Hematopoietic multipotent progenitor cell (in vitro differentiated cells): ENCODE measurements at regions not wholly inside any gene's neighbourhood (a gene's known extent, or its start where the extent isn't known, plus 50 kb on each side); places are given as distances from the start of the nearest gene placed in this dataset.
"Not testable (repeated sequence)": the region's sequence is repeated elsewhere in the genome, so short reads cannot be mapped to it uniquely, and the experiment has no call there.

Experiments
- DNase-seq, 3 donors: peaks; one replicate each; pipeline ENCODE4 v3.0.0-alpha.2; 2011 to 2015; ENCODE audit warnings: low read depth in 2 of 3, low spot score in 2 of 3

DNA sequence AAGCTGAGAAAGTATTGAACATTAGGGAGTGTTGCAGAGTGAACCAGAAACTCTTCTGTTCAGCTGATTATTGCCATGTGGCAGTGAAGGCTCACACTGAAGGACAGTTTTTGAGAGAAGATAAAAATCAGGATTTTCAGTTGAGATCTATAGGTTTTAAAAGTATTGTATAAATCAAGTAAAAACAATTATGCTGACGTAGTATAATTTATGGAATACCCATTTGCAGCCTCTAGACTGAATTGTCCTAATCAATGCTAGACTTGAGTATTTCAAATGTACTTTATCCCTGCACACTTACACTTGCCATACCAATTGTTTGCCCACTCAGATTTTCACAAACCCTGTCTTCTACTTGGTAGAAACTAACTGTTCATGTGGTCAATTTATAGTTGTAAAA is 245.8 kb downstream of the FRK start:
- no peak for DNase-seq

DNA sequence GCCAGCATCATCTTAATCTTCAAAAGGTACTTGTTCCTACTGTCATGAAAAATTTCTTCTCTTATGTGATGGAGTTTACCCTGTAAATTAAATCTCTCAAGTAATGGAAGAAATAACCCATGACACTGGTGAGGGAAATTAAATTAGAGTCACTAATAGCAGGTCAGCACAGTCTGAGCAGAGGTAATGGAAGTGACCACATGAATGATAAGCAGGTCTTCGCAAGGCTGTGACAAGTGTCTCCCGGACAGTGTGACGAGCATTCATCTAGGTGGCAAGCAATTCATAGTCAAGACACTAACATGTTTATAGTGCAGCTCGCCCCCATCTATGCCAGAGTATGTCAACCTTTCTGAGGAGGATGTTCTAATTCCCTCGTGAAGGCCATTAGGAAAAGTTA is 249.2 kb downstream of the FRK start:
- DNase-seq: no peak

DNA sequence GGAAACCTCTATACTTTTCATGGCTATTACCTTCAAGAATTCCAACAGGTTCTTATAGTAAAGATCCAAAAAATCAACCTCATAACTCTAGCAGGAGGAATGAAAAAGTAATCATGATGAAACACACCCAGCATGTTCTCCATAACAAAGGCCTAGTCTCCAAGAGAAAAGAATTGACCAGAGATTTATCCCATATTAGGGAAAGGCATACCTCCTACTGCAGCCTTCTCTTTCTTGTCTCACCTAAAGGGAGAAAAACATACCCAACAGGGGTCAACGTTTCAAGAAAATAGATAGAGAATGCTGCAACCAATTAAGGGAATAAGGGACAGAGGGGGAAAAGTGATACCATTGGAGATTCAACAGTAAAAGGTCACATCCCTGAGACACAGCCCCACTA is 262.5 kb downstream of the FRK start:
- no peak for DNase-seq

DNA sequence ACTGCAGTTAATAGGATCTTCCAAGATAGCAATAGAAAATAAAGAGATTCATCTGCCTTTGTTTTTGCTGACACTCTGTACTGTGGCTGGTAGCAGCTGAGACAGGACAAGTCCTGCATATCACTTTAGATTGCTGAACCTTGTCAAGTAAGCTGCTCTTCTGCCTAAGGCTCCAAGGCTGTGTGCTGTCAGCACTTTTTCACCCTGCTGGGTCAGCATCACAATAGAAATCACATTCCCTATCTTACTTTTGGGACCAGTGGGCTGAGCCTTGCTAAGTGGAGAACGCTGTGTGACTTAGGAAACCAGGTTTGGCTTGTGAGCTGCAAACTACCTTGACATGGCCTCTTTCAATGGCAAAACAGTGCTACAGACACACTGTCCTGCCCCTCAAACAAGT is 263.9 kb downstream of the FRK start:
- DNase-seq: no peak

DNA sequence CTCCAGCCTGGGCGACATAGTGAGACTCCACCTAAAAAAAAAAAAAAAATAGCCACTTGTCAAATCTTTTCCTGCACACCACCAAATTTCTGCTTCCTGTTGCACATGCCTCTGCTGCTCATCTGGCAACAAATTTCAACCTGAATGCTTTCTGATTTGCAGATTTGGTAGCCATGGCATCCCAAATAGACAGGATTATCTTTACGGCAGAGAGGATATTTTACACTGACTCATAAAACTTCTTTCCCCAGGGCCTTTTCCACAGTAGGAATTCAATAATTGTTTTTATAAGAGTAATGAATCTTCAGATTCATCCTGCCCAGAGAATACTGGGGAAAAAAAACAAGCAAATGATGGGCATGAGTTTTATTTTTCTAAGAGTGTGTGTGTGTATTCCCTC is 264.6 kb downstream of the FRK start:
- DNase-seq: no peak

DNA sequence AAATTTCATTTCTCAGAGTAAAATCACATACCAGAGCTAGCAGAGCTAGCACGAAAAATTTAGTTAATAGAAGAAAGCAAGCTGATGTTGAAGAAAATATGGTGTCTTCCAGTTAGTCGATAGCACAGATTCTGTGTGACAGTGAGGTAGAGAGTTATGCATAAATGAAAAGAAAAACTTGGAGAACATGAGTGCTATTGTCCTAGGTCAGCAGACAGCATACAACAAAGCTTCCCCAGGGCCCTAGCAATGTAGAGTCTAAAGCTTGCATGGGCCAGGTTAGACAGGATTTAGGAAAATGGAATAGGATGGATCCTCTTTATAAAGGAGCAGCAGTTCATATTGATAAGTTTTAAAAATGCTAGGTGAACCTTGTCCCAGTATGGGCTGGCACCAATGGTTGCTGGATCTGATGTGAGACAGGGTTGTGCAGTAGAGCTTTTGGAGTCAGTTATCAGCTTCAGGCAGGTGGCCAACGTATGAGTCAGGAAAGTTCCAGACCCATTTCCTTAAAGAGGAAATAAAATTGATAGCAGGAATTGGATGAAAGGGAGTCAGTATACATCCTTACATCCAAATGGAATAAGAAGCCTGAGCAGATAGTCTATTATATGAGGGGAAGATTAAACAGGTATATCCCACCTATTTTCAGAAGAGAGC is 277.2 kb downstream of the FRK start:
- DNase-seq: no peak

DNA sequence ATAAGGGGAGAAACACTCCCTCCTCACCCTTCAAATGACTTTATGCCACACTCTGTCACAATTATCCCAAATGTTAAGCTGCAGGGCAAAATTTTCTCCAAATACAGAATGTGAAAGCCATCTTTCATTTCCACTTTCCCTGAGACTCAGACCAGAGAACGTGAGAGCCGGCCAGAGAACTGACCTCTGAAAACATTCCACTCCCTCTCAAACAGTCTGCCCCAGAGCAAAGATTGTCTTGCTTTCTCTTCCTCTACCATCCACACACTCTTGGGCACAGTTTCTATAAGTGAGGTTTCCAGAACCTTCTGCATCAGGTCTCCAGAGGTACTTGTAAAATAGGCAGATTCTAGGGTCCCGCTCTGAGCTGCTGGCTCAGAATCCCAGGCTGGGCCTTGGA is 278.1 kb downstream of the FRK start:
- no peak for DNase-seq

DNA sequence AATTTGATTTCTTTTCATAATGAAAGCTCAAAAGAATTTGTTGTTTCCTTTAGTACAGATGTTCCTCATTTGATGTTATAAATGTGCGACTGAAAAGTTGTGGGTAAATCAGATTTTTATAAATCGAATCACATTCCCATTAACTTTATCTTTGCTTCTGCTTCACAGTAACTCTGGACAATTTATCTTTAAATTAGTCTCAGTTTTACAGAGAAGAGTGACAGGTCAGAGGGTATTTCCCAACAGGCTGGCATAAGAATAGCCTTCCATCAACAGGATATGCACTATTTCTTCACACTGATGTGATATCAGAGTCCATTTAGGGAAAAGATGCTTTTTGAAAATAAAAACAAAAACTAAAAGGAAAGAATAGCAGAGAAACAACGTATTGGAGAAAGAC is 286.9 kb downstream of the FRK start:
- no peak for DNase-seq

DNA sequence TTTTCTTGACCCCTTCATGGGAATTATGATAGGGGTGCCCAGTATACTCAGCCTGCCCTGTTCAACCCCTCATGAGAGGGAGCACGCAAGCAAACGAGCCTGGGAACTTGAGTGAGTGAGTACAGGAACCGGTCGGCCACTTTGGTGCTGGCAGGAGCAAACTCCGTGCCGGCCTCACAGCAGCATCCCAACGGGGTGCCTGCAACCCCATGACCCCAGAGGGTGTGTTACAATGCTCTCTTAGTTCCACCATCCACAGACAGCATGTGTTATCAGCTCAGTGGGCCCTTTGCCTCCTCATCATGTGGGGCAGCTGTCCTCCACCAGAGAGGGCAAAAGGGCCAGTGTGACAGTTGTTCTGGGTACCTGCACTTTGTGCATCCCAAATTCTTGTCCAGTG is 289.8 kb downstream of the FRK start:
- DNase-seq: no peak

DNA sequence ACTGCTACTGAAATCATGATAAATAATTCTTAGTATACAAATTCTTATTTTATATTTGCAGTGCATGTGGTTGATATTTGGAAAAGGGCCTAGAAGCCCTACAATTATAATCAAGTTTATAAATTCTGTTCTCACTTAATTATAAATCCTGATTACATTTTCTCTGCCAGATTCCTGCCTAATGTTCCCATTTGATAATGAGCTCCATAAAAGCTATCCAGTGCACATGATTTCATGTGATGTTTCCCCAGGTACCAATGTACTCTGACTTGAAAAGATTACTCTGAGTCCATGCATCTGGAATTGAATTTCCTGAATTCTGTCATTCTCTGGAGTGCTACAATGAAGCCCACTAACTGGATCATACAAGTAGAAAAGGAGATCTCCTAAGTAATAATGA is 292.2 kb downstream of the FRK start:
- no peak for DNase-seq

DNA sequence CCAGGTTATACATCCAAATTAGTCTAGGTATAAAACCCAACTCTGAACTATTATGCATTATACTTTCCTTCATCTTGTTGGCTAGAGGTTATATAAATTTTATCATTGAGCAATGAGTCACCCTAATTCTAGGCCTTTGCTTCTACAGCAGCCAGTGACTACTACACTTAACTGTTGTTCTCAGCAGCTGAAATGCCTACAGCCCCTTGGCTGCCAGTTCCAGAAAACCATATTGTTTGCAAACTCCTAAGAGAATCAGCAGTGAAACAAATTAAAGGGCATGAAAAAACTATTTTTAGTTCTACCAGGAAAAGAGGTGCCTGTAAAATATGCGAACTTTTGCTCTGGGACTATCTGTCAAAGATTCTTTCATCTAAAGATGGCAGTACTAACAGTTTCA is 292.8 kb downstream of the FRK start:
- no peak for DNase-seq

DNA sequence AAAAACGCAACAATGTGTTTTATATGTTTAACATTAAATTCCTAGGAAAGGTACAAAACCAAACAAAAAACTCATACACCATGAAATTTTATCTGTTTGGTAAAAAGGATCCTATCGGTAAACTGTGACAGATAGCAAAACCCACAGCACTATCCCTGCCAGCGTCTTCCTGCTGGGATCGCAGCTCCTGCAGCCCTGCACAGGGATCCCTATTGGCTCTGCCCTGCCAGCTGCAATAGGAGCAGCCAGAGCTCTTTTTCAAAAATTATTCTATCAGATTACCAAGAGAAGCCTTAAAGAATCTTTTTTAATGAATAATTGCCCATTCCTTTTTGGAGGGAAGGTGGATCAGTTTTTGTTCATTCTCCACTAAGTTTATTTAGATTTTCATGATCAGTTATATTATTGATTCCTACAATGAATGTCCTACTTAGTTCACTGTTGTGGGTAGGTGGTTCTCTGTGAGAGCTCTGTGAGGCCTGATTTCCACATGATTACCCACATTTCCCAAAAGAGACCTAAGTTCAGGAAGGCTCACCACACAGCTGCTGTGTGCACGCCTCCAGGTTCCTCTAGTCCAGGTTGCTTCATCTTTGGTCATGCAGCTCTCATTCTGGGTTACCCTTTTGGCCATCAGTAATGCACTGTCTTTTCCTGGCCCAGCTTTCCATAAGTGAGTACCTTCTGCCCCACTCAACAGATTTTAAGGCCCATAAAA is 293.8 kb downstream of the FRK start:
- DNase-seq: no peak

DNA sequence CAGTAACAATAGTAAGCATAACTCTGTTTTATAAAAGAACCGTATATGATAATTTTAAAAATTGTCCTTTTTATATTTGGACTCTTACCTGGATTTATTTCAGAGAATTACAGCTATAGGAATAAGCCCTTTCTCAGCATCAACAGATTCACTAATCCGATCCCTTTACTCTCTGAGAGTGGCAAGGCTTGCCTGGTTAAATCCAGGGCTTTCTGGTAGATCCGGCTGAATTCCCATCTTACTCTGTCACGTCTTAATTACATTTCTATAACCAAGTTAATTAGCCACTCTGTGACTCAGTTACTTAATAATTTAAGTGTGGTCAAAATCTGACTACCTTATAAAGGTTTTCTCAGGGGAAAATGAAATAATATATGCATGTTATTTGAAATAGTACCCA is 294.7 kb downstream of the FRK start:
- no peak for DNase-seq

DNA sequence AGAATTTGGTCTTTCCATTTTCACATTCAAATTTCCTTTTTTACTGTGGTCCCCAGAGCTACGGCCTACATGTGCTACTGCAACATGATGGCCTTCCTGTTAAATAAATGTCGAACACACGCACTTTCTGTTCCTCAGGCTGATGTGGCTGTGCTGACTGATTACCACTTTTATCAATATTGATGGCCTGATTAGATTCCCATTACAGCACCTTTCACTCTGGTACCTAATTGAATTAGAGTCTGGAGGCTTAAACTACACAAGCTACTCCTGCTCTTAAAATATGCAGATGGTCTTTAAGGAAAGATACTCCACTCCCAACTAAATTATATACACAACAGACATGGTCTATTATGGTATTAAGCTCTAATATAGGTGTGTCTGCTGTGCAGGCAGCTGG is 301.6 kb downstream of the FRK start:
- no peak for DNase-seq

DNA sequence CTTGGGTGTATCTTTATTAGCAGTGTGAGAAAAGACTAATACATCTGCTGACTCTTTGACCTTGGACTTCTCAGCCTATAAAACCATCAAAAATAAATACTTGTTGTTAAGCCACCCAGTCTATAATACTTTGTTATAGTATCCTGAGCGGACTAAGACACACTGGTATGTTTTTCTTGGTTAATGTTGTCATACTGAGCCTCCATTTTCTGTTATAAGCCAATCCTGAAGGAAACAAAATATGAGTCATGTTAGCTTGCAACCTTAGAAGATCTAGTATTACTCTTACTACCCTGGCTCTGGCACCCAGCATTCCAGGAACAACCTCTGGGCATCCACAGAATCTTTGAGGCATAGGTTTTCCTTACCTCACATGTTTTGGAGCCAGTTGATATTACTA is 307.2 kb downstream of the FRK start:
- DNase-seq: no peak

DNA sequence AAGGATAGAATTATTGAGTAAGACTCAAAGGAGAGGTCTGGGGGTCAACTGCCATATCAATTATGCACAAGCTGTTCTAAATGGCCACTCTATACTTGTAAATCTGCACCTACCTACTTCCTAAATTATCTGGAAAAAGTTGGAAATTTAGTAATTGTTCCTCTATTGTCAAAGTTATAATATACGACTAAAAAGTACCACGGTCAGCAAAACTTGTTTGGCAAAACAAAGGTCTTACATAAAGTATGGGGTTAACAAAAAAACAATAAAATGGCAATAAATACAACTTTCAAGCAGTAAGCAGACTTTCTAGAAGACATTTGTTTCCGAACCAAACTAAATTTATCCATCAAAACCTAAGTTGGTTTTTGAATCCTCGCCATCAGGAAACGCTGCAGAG is 309.7 kb downstream of the FRK start:
- no peak for DNase-seq

DNA sequence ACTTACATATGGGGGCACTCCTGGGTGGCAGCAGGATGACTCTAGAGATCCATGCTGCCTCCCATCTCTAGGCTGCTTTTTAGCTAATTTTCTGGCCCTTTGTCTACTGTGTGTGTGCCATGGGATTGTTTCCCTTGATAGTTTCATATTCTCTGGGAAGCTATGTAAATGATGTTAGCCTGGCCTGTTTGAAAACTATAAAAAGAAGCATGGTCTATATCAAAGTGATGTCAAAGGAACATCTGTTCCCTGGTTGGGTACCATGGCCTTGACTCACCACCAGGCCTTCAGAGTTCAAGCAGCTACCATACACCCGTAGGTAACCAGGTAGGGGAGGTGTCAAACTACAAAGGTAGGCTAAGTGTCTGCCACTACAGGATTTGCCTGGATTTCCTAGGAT is 310.4 kb downstream of the FRK start:
- DNase-seq: no peak

DNA sequence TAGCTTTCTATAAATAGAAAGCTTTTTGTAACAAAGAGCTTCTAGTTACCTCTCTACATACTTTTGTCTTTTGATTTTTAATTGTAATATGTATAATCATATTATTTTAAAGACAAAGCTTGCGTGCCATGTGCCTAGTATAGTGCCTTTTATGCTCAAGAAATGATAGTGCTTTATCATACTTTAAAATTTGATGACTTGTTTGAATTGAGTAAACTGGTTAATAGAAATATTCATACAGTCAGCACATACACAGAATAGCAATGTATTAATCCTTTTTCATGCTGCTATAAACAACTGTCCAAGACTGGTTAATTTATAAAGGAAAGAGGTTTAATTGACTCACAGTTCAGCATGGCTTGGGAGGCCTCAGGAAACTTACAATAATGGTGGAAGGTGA is 313.0 kb downstream of the FRK start:
- no peak for DNase-seq

DNA sequence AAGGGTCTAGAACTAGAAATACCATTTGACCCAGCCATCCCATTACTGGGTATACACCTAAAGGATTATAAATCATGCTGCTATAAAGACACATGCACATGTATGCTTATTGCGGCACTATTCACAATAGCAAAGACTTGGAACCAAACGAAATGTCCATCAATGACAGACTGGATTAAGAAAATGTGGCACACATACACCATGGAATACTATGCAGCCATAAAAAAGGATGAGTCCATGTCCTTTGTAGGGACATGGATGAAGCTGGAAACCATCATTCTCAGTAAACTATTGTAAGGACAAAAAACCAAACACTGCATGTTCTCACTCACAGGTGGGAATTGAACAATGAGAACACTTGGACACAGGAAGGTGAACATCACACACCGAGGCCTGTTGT is 314.1 kb downstream of the FRK start:
- not testable (repeated sequence) for DNase-seq

DNA sequence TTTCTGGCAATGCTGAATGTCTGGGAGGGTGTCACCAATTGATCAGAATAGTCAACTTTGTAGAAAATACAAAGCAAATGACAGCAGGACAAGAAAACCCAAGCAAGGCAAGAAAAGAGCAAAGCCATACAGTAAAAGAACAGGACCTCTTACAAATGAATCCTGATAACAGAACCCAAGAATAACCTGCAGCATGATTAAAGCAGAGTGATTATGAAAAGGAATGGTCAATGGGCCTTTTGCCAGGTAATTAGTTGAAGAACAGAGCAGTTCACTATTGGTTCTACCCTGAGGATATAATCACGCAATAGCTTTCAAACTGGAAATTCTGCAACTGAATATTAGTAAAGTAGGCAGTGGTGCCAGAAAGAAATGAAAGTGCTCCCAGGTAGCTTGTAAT is 319.8 kb downstream of the FRK start:
- no peak for DNase-seq

DNA sequence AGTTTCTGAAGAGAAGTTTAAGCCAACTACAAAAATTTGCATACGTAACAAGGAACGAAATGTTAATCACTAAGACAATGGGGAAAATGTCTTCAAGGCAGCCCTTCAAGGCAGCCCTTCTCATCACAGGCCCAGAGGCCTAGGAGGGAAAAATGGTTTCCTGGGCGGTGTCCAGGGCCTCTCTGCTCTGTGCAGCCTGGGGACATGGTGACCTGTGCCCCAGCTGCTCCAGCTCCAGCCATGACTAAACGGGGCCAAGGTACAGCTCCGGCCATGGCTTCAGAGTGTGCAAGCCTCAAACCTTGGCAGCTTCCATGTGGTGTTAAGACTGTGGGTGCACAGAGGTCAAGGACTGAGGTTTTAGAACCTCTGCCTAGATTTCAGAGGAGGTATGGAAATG is 325.1 kb downstream of the FRK start:
- no peak for DNase-seq

DNA sequence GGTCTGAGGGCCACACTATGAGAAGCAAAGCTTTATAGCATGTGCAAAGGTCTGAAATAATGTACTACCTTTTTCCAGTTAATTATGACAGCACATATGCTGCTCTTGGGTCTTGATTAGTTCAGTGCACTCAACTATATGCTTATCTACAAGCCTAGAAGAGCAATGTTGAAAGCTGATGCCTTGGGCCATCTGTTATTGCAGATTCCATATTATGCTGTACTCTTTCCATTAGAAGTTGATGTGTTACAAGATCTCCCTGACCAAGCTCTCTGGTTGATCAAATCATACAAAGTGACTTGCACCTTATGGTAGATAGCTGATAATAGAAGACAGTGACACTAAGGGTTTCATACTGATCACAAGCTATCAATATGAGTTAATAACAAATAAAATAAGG is 327.3 kb downstream of the FRK start:
- DNase-seq: no peak

DNA sequence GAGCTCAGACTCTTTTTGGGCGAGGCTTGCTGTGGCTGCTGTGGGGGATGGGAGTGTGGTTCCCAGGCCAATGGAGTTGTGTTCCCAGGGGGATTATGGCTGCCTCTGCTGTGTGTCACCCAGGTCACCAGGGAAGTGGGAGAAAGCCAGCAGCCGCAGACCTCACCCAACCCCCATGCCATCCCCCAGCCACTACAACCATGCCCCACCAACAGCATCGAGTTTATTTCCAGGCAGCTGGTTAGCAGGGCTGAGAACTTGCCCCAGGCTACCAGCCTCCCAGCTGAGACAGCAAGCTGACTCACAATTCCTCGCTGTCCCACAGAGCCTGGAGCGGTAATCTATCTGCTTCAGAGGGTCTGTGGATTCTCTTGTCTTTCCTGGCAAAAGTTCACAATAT is 331.7 kb downstream of the FRK start:
- no peak for DNase-seq
